Epithelial cell of proximal tubule (primary cell): ENCODE measurements at regions not wholly inside any gene's neighbourhood (a gene's known extent, or its start where the extent isn't known, plus 50 kb on each side); places are given as distances from the start of the nearest gene placed in this dataset.

ENCODE experiments used
- DNase-seq: peaks from one replicate; pipeline ENCODE4 v3.0.0-alpha.2; 2011; ENCODE audit warnings: low read depth
- H3K4me3 ChIP-seq: 2 replicates; pipeline ENCODE4 v1.5.1; 2011; ENCODE audit warnings: low read depth, mild to moderate bottlenecking, low read length
- TF ChIP-seq, protein P1 (sequence below): conservative IDR thresholded peaks from 2 replicates; pipeline ENCODE4 v1.5.1; 2012; ENCODE audit warnings: low read depth, mild to moderate bottlenecking, low read length

DNA sequence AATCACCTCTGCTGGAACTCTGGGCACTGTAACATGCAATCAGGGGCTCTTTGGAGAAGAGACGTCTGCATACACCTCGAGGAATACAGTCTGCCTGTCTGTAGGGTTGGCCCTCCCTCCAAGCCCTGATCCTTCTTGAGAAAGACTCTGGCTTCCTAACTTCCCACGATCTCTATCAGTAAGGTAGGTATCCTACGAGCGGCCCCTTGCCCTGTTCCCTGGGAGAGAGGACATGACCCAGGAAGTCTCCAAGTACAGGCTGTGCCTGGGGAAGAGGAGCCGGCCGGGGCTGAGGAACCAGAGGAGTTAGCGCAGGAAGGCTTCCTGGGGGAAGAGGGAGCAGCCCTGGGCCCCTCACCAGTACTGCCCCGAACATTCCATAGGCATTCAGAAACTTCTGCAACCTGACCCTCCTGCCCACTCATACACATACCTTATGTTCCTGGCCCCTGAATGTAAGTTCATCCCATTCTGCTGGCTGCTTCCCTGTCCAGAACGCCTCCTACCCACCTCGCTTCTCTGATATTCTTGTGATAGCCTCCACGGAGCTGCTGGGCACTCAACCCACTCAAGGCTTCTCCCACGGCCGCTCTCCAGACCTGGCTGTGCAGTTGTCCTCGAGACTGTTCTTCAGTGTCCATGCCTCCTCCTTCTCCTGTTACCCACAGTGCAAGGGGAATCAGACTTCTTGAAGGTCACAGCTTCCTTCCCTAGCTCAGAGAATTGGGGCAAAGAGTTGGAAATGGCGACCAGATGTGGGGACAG lies 116.1 kb downstream of the CYP26B1 start:
- DNase-seq: no peak
- H3K4me3 ChIP-seq: no peak overlapping the region
- TF ChIP-seq, protein P1, sequence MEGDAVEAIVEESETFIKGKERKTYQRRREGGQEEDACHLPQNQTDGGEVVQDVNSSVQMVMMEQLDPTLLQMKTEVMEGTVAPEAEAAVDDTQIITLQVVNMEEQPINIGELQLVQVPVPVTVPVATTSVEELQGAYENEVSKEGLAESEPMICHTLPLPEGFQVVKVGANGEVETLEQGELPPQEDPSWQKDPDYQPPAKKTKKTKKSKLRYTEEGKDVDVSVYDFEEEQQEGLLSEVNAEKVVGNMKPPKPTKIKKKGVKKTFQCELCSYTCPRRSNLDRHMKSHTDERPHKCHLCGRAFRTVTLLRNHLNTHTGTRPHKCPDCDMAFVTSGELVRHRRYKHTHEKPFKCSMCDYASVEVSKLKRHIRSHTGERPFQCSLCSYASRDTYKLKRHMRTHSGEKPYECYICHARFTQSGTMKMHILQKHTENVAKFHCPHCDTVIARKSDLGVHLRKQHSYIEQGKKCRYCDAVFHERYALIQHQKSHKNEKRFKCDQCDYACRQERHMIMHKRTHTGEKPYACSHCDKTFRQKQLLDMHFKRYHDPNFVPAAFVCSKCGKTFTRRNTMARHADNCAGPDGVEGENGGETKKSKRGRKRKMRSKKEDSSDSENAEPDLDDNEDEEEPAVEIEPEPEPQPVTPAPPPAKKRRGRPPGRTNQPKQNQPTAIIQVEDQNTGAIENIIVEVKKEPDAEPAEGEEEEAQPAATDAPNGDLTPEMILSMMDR: no peak

DNA sequence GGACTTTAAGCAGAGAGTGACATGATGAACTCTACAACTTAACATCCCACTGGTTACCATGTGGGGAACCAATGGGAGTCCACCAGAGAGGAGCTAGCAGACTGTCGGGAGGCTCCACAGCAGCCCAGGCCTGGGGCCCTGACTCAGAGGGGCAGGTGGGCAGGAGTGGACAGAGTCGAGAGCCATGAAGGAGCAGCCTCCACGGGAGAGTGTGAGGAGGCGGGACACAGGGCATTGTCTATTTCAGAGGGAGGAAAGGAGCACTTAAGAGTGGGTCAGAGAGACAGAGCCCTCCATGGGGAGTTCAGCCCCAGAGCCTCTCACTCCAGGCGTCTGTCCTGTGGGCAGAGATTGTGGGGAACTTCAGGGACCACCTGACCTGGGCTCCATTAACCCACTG lies 118.7 kb downstream of the CYP26B1 start:
- no peak overlapping the region for H3K4me3 ChIP-seq
- DNase-seq: no peak
- TF ChIP-seq, protein P1: no peak

DNA sequence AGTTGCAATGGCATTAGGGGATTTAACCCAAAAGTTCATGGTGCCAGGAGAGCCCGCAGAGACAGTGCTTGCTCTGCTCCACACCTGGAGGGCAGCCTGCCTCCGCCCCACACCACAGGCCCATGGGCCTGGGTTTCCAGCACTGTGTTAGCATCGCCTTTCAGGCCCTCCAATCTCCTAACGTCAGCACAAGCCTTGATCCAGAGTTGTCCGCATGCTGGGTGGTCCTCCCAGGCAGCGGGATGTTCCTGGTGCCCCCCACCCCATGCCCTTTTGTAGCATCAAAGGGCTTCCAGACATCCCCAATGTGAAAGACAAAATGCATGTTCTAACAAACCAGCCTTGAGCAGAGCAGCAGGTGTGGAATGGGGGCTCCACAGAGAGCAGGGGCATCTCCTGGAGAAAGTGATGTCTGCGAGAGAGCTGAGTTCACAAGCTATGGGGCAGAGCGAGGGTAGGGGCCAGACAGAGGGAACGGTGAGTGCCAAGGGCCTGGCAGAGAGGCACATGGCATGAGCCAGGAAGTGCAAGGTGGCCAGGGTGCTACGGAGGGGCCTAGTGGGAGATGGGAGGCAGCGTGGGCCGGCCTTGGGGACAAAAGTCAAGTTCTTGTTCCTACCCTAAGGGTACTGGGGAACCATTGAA lies 119.2 kb downstream of the CYP26B1 start:
- DNase-seq: no peak
- TF ChIP-seq, protein P1: no peak
- H3K4me3 ChIP-seq: no peak overlapping the region

DNA sequence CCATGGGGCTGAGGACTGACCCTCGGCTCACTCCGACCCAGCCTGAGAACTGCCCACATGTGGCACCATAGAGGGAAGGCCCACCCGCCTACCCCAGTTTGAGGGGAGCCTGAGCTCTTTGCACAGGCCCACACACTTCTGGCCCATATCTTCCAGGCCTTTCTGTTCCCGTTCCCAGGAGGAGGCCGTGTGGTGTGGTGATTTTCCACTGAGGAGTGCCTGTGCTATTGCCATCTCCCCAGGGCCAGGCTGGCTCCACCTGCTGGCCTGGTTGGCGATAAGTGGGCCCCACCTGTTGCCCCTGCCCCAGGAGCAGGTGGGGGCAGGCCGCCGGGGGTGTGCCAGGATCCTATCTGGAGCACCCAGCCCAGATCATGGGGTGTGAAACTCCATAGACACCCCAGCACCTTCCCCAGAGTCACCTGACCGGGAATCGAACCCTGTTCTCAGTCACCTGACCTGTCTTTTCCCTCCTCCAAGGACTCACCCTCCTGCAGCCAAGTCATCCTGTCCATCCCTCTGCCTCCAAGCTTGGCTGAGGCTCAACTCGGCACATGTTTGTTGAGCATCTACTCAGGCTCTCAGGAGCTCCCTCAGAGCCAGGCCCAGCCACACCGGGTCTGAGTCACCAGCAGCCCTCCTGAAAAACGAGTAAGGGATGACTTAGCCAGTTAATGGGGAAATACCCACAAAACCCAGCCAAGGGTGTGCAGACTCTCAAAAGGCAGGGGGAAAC lies 120.1 kb downstream of the CYP26B1 start:
- DNase-seq: no peak
- TF ChIP-seq, protein P1: no peak
- no peak overlapping the region for H3K4me3 ChIP-seq

DNA sequence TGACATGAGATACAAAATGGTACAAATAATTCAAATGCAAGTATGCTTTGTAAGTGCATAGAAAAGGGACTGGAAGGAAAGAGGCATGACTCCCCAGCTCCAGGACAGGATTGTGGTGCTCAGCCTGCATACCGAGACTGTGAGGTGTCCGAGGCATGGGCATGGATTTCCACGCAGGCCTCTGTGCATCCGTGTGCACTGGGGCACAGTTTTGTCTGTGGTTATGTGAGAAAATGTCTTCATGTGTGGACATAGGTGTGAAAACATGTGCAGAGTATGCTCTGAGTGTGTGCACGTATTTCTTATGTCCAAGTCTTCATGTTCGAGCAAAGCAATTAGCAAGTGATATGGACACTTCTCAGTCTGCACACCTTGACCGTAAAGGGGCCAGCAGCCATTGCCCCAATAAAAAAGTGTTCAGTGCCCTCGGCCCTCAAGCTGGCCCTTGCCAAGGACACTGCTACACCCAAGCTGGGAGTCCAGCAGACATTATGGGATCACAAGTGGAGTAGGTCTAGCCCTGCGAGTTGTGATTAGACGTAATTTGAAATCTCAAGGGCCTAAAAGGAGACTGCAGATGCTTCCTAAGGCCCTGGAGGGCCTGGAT lies 120.7 kb downstream of the CYP26B1 start:
- H3K4me3 ChIP-seq: no peak overlapping the region
- no peak for DNase-seq
- TF ChIP-seq, protein P1: no peak

DNA sequence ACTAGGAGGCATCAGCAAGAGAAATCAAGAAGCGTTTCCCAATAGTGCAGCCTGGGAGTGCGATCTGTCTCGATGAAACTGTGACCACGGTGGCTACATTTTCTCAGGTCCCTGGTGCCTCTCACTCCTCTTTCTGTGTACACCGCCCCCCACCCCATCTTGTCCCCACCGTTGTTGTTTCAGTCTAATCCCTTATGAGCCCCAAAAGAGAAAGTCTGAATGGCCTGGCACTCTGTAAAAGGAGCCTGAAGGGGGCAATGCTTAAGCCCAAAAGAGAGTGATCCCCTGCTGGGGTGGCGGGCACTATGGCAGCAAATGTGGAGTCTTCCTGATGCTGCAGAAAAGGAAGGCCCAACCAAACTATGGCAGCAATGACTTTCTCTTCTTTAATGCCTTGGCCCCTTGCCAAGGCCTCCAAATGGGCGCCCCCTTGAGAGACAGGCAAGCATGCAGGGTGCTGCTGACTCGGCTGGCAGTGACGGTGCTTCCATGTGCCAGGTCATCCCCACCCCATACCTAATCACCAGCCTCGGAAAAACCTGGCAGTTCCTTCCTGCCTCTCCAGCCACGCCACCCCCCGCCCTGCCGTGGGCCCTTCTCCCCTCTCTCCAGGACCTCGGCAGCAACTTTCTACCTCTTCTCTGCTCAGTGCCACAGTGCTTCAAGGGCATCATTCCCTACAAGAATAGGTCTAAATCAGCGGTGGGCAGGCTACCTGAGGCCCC lies 123.0 kb downstream of the CYP26B1 start:
- DNase-seq: no peak
- TF ChIP-seq, protein P1: no peak
- H3K4me3 ChIP-seq: no peak overlapping the region
